Stimulated activated CD8-positive, alpha-beta memory T cell treated with anti-CD3 and anti-CD28 coated beads, Interleukin-4, amount 100 ng/mL, for 48 hours (primary cell): ENCODE measurements at regions not wholly inside any gene's neighbourhood (a gene's known extent, or its start where the extent isn't known, plus 50 kb on each side); places are given as distances from the start of the nearest gene placed in this dataset.
"Not testable (repeated sequence)": the region's sequence is repeated elsewhere in the genome, so short reads cannot be mapped to it uniquely, and the experiment has no call there.

Source experiments
- DNase-seq: peaks from one replicate; pipeline ENCODE4 v3.0.0-alpha.2; 2020

- no peak for DNase-seq
Observed at GRCh38 chr16:63416712-63417111, 1380.5 kb upstream of the CDH8 start.

DNA sequence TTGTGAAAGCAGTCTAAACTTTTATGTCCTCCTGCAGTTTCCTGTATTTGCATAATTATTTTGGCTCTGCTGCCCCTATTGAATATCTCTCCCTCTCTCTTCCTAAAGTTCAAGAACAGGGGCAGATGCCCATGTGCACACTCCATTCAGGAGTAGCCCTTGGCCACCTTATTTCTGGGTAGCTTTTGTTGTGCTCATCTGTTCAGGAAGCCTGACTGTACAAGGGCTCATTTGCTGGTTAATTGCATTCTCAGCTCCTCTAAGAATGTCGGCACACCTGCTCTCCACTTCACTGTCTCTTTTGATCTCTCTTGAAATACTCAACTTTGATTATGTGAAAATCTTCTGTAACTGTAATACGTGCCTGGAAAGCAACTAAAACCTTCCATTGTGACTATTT, 1378.8 kb upstream of the CDH8 start:
- DNase-seq, result no peak

DNA sequence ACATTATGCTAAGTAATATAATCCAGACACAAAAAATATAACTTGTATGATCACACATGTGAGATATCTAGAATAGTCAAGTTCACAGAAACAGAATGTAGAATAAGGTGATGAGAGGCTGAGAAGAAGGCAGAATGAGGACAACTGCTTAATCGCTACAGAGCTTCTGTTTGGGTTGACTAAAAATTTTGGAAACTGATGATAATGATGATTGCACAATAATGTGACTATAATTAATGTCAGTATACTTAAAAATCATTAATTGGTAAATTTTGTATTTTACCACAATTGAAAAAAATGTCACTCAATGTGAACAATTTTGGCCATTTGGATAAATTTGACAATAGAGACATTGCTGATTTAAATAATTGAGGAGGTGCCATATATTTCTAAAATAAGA, 1374.4 kb upstream of the CDH8 start:
- DNase-seq, result no peak

DNA sequence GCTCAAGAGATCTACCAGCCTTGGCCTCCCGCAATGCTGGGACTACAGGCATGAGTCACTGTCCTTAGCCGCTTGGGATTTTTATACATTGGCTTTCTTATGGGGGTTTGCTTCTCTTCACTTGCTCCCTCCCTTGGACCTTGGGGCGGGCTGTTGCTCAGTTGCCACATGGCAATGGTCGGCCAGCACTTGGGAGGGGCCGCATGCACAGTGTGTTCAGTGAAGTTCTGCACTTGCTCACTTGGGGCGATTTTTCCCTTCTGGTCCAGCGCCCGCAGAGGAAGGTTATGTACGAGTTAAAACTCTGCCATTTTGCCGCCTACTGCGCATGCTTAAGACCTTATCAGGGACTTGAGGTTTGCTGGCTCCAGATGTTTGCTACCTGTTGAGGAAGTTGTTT, 1367.6 kb upstream of the CDH8 start:
- DNase-seq, result no peak

GRCh38 chr16:63388277-63388676, 1352.0 kb upstream of the CDH8 start:
- DNase-seq, result not testable (repeated sequence)

DNA sequence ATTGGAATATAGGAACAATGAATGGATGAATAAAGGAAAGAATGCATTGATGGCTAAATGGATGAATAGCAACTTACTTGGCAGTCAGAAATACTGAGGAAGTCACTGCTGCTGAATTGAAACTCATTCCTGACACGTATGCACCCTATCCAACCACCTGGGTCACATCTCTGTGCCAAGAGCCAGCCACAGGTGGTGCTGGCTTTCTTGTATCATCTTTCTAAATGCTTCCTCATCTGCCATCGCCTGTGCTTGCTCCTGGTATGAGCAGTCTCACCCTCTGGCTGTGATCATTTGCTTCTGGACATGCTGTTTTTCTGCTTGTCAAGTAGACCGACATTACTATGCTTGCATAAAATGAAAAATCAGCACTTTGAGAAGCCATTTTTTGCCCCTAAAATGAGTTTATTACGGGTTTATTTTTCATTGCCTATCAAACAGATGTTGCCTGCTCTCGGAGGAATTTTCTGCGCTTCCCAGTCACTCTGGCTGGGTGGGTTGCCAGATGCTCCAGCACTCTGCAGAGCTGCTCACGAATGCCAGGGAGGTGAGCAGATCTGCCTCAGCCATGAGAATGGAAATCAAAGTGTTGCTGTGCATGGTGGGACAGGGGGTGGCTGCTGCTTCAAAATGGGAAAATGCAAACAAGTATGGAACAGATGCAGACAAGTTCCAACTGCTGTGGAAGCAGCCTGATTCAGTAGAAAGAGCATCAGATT, 1349.6 kb upstream of the CDH8 start:
- no peak for DNase-seq

DNA sequence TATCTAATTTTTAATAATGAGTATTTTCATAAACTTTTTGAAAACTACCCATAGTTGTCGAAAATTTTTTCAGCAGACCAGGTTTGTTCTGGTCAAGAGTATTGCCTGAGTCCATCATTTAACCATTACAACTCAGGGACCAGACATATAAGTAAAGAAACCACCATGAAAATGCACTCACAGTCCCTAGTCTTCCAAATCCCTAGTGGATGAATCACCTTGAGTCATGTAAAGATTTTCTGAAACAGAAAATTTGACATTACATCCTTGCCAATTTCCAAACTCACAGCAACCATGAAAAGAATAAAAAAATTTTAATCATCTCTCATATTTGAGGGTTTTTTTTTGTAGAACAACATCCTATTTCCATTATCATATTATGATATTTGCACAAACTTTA, 1337.5 kb upstream of the CDH8 start:
- DNase-seq, result no peak

DNA sequence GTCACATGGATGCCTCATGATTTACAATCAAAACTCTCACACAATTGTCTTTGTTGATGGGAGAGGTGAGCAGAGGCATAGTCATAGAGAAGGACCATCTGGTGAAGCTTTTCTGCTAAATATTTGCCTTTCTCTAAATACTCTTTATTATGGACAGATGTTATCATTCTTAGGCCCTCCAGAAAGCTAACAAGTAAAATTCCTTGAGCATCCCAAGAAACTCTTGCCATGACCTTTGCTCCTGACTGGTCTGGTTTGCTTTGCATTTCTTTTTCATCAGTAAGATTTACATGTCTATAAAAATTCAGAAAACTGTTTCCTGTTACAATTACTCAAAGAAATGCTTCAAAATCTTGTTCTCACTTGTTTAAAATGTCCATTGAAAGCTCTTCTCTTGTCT, 1336.6 kb upstream of the CDH8 start:
- DNase-seq, result no peak

DNA sequence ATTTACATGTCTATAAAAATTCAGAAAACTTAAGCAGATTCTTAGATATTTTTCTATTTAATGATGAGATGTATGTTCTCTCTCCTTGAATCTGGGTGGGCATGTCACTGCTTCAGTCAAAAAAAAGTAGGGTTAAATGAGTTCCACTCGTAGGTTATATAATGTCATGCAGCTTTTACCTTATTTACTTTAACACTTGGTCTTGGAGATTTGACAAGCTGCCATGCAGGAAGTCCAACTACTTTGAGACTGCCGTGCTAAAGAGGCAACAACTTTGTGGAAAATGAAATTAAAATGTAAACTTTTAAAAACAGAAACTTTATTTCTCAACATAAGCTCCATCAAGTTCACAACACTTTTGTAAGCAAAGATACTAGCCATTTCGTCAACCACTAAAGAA, 1336.0 kb upstream of the CDH8 start:
- DNase-seq, result no peak

- DNase-seq, result no peak
Observed at GRCh38 chr16:63365649-63366304, 1329.5 kb upstream of the CDH8 start.

GRCh38 chr16:63363738-63364137, 1327.5 kb upstream of the CDH8 start:
- DNase-seq, result no peak

GRCh38 chr16:63361032-63361624, 1324.9 kb upstream of the CDH8 start:
- DNase-seq, result no peak

GRCh38 chr16:63349961-63350360, 1313.7 kb upstream of the CDH8 start:
- no peak for DNase-seq

DNA sequence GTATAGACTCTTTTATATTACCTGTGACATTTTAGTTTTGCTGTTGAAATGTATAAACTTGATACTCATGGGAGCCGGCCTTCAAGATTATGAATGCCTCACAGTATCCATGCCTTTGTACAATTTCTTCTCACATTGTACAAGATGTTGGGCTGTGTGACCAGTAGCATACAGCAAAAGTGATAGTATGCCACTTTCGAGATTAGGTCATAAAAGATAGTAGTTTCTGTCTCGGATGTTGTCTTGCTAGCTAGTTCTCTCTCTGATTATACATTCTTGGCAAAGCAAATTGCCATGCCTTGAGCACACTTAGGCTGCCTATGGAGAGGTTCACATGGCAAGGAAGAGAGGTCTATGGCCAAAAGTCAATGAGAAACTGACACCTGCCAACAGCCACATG, 1309.8 kb upstream of the CDH8 start:
- DNase-seq, result no peak

GRCh38 chr16:63337264-63337663, 1301.0 kb upstream of the CDH8 start:
- DNase-seq, result no peak

DNA sequence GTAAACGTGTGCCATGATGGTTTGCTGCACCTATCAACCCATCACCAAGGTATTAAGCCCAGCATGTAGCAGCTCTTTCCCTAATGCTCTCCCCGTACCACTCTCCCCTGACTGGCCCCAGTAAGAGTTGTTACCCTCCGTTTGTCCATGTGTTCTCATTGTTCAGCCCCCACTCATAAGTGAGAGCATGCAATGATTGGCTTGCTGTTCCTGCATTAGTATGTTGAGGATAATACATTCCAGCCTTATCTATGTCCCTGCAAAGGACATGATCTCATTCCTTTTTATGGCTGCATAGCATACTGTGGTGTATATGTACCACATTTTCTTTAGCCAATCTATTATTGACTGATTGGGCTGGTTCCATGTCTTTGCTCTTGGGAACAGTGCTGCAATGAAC, 1294.9 kb upstream of the CDH8 start:
- no peak for DNase-seq

DNA sequence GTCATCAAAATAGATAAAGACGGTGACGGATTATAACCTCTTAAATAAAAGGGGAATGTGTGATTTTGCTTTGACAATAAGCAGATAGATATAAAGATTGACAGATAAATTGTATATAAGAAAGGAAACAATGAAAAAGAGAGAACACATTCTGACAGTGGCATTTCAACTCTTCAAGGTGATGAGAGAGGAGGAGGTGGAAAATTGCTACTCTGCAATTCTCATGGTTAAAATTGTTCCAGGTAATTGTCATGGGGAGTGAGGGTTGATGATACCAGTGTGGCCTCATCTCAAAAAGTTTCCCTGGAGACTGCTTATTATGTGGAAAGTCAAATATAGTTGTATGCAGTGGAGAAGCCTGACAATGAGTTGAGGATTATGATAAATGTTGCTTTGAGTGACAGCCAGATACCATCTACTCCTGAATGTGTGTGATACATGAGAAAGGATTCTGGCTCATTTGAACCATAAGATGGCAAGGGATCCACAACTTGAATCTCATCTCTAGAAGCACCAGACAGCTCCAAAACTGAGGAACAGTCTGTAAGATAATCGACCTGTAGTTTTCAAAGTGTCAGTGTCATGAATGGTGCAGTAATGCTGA, 1290.6 kb upstream of the CDH8 start:
- DNase-seq, result no peak

GRCh38 chr16:63323722-63324705, 1287.8 kb upstream of the CDH8 start:
- DNase-seq, result no peak

GRCh38 chr16:63323055-63323454, 1286.8 kb upstream of the CDH8 start:
- DNase-seq, result no peak

- DNase-seq, result no peak
Observed at GRCh38 chr16:63315229-63315628, 1279.0 kb upstream of the CDH8 start.

- no peak for DNase-seq
Observed at GRCh38 chr16:63312346-63312745, 1276.1 kb upstream of the CDH8 start.

DNA sequence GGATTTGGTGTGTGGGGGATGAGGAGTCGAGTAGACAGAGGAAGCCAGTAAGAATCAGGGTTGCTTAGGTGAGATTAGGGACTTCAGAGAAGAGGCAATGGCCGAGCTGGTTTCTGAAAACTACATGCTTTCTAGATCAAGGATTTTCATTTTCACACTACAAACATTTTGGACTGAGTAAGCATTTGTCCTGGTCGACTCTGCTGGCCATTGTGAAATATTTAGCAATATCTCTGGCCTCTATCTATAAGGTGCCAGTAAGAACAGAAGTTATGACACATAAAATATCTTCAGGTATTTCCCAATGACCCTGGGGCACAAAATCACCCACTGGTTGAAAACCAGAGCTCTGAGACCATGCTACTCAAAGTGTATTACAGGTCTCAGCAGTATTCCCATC, 1275.1 kb upstream of the CDH8 start:
- DNase-seq, result no peak

DNA sequence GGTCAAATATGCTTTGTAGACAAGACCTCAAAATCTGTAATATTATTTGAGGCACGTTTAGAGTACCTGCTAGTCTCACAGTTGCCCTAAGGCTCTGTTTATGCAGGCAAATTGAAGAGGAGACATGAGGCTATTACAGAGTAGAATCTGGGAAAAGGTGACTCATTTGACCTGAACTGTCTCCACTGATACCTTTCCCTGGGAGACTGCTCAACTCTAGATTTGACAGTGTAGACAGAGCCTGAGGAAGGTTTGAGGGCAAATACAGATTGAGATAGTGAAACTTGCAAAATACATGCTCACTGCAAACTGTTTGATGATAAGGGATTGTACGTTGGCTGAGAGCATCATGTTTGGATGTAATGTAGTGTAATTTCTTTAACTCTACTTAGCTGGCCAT, 1266.6 kb upstream of the CDH8 start:
- no peak for DNase-seq
